HG02642 (cell line): ENCODE measurements at regions not wholly inside any gene's neighbourhood (a gene's known extent, or its start where the extent isn't known, plus 50 kb on each side); places are given as distances from the start of the nearest gene placed in this dataset.
"Not testable (repeated sequence)": the region's sequence is repeated elsewhere in the genome, so short reads cannot be mapped to it uniquely, and the experiment has no call there.

Source experiments
- ATAC-seq: cut with Tn5 transposase; IDR thresholded peaks from one replicate; pipeline ENCODE4 v1.9.1; 2021; ENCODE audit warnings: mild to moderate bottlenecking; ENCODE audit not compliant: unreplicated experiment, poor library complexity

GRCh38 chr10:55786461-55787050 is 574.5 kb downstream of the ZWINT start:
- no peak for ATAC-seq

GRCh38 chr10:55782181-55782580 is 578.9 kb downstream of the ZWINT start:
- no peak for ATAC-seq

DNA sequence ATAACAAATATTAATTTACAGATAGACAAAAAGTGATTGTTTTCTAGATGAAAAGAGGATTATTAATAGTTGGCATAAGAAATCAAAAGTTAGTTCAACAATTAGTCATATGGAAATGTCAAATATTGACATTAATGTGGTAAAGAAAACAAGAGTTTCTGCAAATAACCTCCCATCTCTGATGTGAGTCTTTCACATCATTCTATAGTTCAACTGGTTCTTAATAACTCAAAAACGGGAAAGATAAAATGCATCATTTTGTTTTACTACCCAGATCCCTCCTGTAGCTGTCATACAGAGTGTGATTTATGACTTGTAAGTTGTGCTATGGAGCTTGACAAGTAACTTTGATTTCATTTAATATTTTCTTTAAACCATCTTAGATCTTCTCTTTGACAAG is 594.8 kb downstream of the ZWINT start:
- no peak for ATAC-seq

- ATAC-seq: no peak
Observed at GRCh38 chr10:55750458-55750857, 610.6 kb downstream of the ZWINT start.

DNA sequence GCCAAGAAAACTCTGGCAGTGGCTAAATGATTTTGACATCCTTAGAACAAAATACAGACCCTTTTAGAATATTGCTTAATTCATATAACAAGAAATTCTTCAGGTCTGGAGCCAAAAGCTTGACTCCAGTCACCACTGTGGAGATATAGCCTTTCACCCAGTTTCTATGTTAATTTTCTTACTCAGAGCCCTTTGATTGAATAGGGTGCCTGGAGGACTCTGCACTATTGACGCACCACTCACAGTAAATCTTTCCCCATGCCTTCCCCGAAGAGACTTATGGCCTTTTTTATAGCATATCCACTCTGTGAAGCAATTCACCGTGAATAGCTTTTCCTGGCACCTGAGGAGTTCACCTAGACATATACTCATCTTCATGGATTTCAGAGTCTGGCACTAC is 613.8 kb downstream of the ZWINT start:
- no peak for ATAC-seq

DNA sequence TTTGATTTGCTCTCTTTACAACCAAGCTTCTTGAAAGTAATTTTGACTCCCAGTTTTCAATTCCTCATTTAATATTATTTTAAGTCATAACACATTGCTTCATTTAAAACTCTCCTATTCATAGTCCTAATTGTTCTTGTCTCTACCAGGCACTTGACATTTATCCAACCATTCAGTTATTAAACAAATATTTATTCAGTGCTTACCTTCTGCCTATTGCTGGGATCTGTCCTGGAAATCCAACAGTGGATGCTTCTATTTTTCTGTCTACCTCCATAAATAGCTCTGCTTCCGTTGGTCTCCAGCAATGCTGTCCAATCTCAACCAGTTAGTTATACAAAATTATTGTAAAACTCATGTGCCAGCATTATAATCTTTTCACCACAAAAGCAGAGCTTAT is 615.1 kb downstream of the ZWINT start:
- no peak for ATAC-seq

- ATAC-seq: no peak
Observed at GRCh38 chr10:55742487-55742886, 618.6 kb downstream of the ZWINT start.

DNA sequence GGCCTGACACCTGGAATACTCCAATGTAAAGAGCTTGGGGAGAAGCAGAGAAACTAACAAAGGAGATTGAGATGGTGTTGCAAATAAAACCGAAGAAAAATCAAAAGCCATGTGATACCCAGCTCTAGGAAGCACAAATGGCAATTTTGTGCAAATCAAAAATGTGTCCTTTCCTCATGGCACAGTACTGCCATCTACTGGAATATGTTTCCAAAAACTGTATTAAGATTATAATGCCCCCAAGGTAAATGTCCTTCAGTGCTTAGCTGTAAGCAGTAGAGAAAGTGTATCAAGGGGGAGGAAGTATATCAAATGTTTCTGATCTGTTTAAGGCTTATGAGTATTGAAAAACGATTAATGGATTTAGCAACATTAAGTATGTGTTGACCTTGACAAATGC is 620.3 kb downstream of the ZWINT start:
- peak; percentile 59 for ATAC-seq

GRCh38 chr10:55740110-55740509 is 620.9 kb downstream of the ZWINT start:
- no peak for ATAC-seq

- no peak for ATAC-seq
Observed at GRCh38 chr10:55734112-55734511, 626.9 kb downstream of the ZWINT start.

DNA sequence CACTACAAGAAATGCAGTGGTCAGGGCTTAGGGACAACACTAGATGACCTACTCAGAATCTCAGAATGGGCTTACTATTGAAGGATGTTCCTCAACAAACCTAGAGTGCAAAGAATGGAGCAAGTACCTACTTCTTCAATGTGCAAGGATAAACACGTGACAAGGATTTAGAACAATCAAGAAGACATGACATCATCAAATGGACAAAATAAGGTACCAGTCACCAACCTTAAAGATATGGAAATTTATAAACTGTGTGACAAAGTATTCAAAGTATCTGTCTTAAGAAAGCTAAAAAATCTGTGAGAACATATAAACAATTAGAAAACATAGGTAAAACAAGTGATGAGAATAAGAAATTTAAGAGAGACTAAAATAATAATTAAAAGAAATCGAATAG is 656.1 kb downstream of the ZWINT start:
- no peak for ATAC-seq

GRCh38 chr10:55668326-55668922 is 692.6 kb downstream of the ZWINT start:
- no peak for ATAC-seq

DNA sequence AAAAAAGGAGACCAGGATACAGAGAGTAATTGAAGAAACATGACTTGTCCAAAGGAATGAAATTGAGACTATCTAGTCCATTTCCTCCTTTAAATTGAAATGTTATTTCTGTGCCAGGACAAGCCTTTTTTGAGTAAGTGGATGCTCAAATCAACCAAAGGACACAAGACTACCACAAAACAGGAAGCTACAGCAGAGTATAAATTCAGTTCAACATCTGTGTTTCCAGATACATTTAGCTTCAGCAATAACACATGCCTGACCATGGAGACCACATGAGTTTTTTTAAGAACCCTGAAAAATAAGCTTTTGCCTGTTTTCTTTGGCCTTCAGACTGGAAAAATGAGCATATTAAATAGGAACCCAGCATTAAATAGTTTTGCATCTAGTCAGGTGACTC is 707.5 kb downstream of the ZWINT start:
- ATAC-seq: no peak

DNA sequence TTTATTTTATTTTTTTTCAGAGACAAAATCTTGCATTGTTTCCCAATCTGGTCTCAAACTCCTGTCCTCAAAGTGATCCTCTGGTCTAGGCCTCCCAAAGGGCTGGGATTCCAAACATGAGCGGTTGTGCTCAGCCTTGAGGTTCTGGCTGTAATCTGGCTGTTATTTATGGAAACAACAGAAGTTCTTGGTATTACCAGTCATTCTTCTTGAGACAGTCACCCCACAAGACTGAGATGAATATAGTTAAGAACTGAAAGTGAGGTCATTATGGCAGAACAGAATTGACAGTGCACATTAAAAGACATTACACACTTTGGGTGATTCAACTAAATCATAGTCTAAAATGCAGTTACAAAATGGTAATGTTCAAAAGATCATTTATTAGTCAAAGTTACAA is 719.5 kb downstream of the ZWINT start:
- ATAC-seq: no peak

- peak; percentile 96 for ATAC-seq
Observed at GRCh38 chr10:55631071-55631654, 729.9 kb downstream of the ZWINT start.

DNA sequence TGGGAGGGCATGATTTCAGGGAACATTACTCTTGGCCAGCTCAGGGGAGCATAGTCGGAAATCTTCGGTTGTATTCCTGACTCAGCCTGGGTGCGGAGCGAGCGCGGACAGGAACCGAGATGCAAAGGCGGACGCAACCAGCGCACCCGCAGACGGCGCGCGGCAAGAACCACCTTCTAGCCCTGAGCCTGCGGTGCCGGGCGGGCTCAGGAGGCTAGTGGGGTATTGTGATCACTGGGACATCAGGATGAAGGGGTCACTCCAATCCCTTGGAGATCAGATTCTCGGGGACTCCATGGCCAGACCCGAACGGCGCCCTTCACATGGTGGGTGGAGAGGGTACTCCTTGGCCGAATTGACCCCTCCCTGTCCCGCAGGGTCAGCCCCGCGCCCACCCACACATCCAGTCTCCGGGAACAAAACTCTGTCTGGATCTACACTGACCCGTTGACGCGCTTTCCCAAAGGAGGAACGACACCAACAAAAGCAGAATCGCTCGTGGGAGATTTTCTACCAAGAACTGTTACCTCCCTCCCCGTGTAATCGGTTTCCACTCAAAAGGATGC is 730.5 kb downstream of the ZWINT start:
- no peak for ATAC-seq

DNA sequence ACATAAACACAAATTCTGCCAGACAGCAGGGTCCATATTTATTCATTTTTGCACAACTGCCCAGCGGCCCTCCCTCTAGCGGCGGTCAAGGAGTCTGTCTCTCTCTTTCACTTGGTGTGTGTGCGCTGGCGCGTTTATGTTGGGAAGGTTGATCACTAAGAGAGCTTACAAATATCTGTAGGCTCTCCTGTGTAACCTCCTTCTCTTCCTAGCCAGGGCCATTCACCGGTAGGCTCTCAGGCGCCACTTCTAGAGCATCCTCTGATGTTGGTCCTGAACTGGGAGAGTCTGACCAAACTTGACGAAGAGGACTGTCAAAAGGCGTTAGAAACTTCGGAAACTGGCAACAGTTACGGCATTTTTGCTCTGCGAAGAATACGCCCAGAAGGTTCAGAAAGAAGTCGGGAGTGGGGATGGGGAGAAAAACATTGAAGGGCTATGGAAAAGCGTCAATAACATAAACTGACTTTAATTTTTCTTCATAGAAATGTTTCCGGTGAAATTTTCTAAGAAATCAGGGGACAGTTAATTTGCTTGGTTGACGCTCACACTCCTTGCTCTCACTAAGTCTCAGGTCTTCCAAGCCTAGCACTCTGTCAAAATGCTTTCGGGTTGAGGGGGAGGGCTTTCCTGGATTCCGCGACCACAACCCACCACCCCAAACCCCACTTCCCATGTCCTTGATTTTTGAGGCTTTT is 731.1 kb downstream of the ZWINT start:
- peak; percentile 44 for ATAC-seq

- no peak for ATAC-seq
Observed at GRCh38 chr10:55628260-55628701, 732.8 kb downstream of the ZWINT start.

DNA sequence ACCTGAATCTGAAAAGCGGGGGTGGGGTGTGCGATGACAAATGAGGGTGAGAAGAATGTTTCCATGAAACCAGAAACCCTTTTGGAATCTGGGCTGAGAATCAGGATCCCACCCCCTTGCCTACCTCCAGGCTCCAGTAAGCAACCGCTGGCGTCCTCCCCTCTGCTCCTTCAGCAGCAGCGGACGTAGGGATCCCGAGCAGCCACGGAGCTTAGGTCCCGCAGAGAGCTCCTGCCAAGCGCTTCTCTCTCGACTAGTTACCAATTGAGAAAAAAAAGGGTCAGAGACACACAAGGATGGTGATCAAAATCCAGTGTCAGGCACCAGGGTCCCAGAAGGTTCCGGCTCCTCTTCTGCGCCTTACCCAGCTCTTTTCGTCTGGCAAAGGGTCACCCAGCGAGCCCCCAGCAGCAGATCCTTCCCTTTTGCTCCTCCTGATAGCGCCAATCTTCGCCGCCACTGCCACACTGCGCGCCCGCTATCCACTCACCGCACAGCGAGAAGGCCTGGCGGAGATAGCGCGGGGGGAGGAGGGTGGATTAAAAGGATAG is 733.5 kb downstream of the ZWINT start:
- ATAC-seq: no peak

GRCh38 chr10:55601690-55602478 is 759.2 kb downstream of the ZWINT start:
- ATAC-seq: not testable (repeated sequence)
